Thoracic aorta (tissue), 2 donors: ENCODE measurements at regions not wholly inside any gene's neighbourhood (a gene's known extent, or its start where the extent isn't known, plus 50 kb on each side); places are given as distances from the start of the nearest gene placed in this dataset.
"Not testable (repeated sequence)": the region's sequence is repeated elsewhere in the genome, so short reads cannot be mapped to it uniquely, and the experiment has no call there.

Experiments
- ATAC-seq: fragments of 150-250 bp; one replicate; pipeline ENCODE4 v1.8.0; 2017; ENCODE audit warnings: low read depth; ENCODE audit not compliant: insufficient number of reproducible peaks, low FRiP score
- DNase-seq: peaks from one replicate; pipeline ENCODE4 v3.0.0-alpha.2; 2020; ENCODE audit warnings: low spot score
- H3K27ac ChIP-seq, 2 donors: fragments of 200-600 bp; sonication (generic); 1 replicate in 1 of 2; 2 replicates in 1 of 2; pipeline ENCODE4 v1.5.1; 2016; ENCODE audit warnings: mild to moderate bottlenecking in 2 of 2, moderate library complexity in 2 of 2
- H3K27me3 ChIP-seq: fragments of 200-600 bp; sonication (generic); replicated peaks from 2 replicates; pipeline ENCODE4 v1.6.0; 2016; ENCODE audit warnings: mild to moderate bottlenecking; ENCODE audit not compliant: insufficient read depth
- H3K36me3 ChIP-seq: fragments of 200-600 bp; sonication (generic); one replicate; pipeline ENCODE4 v1.5.1; 2016
- H3K4me1 ChIP-seq, 2 donors: fragments of 200-600 bp; sonication (generic); 1 replicate in 1 of 2; 2 replicates in 1 of 2; pipeline versions ENCODE4 v1.5.1 to v1.6.0; 2016; ENCODE audit warnings: low read depth in 2 of 2, mild to moderate bottlenecking in 1 of 2; ENCODE audit not compliant: control insufficient read depth in 1 of 2
- H3K4me3 ChIP-seq: fragments of 200-600 bp; sonication (generic); 2 replicates; pipeline ENCODE4 v1.5.1; 2016; ENCODE audit warnings: mild to moderate bottlenecking
- H3K9me3 ChIP-seq: fragments of 200-600 bp; sonication (generic); 2 replicates; pipeline ENCODE4 v1.5.1; 2016
- CTCF ChIP-seq: fragments of 200-600 bp; sonication (generic); IDR thresholded peaks from one replicate; pipeline ENCODE4 v1.5.1; 2019; ENCODE audit warnings: antibody characterized with exemption

GRCh38 chr1:10920063-10920626, 92.3 kb upstream of the TARDBP start:
- H3K9me3 ChIP-seq, result peaks cover 3% of the 10 kb centered on the region
- no peaks in the 10 kb centered on the region for H3K36me3 ChIP-seq
- TF ChIP-seq CTCF, result no peak
- H3K27ac ChIP-seq, result no peak overlapping the region
- no peak overlapping the region for H3K4me3 ChIP-seq
- no peak for ATAC-seq
- H3K4me1 ChIP-seq, result no peaks in the 10 kb centered on the region
- no peak for DNase-seq
- H3K27me3 ChIP-seq, result no peaks in the 10 kb centered on the region

DNA sequence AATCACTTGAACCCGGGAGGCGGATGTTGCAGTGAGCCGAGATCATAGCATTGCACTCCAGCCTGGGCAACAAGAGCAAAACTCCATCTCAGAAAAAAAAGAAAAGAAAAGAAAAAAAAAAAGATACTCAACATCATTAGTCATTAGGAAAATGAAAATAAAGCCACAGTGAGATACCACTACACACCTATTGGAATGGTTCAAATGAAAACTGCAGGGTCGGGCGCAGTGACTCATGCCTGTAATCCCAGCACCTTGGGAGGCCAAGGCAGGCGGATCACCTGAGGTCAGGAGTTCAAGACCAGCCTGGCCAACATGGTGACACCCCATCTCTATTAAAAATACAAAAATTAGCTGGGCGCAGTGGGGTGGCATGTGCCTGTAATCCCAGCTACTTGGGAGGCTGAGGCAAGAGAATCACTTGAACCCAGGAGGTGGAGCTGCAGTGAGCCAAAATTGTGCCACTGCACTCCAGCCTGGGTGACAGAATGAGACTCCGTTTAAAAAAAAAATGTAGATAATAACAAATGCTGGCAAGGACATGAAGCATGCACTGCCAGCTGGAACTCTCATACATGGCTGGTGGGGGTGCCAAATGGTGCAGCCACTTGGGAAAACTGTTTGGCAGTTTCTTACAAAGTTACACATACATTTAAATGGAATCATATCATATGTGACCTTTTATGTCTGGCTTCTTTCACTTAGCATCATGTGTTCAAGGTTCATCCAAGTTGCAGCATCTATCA, 90.0 kb upstream of the TARDBP start:
- ATAC-seq, H3K36me3 ChIP-seq, H3K4me3 ChIP-seq, H3K9me3 ChIP-seq, H3K27me3 ChIP-seq, H3K4me1 ChIP-seq, DNase-seq, H3K27ac ChIP-seq: not testable (repeated sequence)

DNA sequence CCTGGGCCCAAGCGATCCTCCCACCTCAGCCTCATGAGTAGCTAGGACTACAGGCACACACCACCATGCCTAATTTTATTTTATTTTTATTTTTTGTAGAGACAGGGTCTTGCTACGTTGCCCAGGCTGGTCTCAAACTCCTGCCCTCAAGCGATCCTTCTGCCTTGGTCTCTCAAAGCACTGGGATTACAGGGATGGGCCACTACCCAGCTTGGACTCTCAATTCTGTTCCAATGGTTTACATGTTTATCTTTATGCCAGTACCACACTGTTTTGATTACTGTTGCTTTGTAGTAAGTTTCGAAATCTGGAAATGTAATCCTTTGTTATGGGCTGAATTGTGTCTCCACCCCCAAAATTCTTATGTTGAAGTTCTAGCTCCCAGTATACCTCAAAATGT, 88.4 kb upstream of the TARDBP start:
- no peak for TF ChIP-seq CTCF
- DNase-seq (no peak), ATAC-seq (no peak)
- Histone ChIP-seq H3K27ac (no peak overlapping the region), H3K36me3 (no peaks in the 10 kb centered on the region), H3K4me3 (no peak overlapping the region), H3K9me3 (peaks cover 3% of the 10 kb centered on the region), H3K27me3 (no peaks in the 10 kb centered on the region), H3K4me1 (no peaks in the 10 kb centered on the region)

- peaks cover 3% of the 10 kb centered on the region for H3K9me3 ChIP-seq
- no peaks in the 10 kb centered on the region for H3K27me3 ChIP-seq
- TF ChIP-seq CTCF, result no peak
- H3K4me3 ChIP-seq, result no peak overlapping the region
- H3K4me1 ChIP-seq, result no peaks in the 10 kb centered on the region
- no peaks in the 10 kb centered on the region for H3K36me3 ChIP-seq
- no peak for DNase-seq
- H3K27ac ChIP-seq, result no peak overlapping the region
- ATAC-seq, result no peak
These were observed 83.8 kb upstream of the TARDBP start for GRCh38 chr1:10928654-10929053.

DNA sequence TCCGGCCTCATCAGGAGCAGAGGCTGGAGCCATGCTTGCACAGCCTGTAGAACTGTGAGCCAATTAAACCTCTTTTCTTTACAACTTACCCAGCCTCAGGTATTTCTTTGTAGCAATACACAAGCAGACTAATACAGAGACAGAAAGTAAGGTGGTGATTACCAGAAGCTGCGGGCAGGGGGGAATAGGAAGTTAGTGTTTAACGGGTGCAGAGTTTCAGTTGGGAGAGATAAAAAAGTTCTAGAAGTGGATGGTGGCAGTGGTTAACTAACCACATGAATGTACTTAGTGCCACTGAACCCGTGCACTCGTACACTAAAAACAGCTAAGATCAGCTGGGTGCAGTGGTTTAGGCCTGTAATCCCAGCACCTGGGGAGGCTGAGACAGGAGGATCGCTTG, 80.4 kb upstream of the TARDBP start:
- H3K27me3 ChIP-seq, result no peaks in the 10 kb centered on the region
- no peak for TF ChIP-seq CTCF
- no peak for ATAC-seq

More for the DNA sequence above, 80.4 kb upstream of the TARDBP start:
- no peaks in the 10 kb centered on the region for H3K36me3 ChIP-seq
- no peak for DNase-seq
- no peak overlapping the region for H3K4me3 ChIP-seq
- no peaks in the 10 kb centered on the region for H3K4me1 ChIP-seq
- H3K27ac ChIP-seq, result no peak overlapping the region
- no peaks in the 10 kb centered on the region for H3K9me3 ChIP-seq
